GM19035 (cell line): ENCODE measurements at regions not wholly inside any gene's neighbourhood (a gene's known extent, or its start where the extent isn't known, plus 50 kb on each side); places are given as distances from the start of the nearest gene placed in this dataset.
A peak's percentile ranks its signal among the peaks of the same experiment; 100 is the strongest.

Experiments
- ATAC-seq: cut with Tn5 transposase; IDR thresholded peaks from one replicate; pipeline ENCODE4 v1.9.1; 2021; ENCODE audit not compliant: unreplicated experiment

- no peak for ATAC-seq
Observed at GRCh38 chr12:4223273-4223845, 50.2 kb upstream of the CCND2 start.

- ATAC-seq = no peak
Observed at GRCh38 chr12:4221258-4221620, 52.3 kb upstream of the CCND2 start.

- ATAC-seq = no peak
Observed at GRCh38 chr12:4220536-4221257, 52.9 kb upstream of the CCND2 start.

- ATAC-seq = no peak
Observed at GRCh38 chr12:4217091-4217490, 56.5 kb upstream of the CCND2 start.

- peak; percentile 8 for ATAC-seq
Observed at GRCh38 chr12:4216187-4216927, 57.2 kb upstream of the CCND2 start.

- ATAC-seq = peak; percentile 73
Observed at GRCh38 chr12:4215229-4216186, 58.1 kb upstream of the CCND2 start.

GRCh38 chr12:4214877-4215228 lies 58.7 kb upstream of the CCND2 start:
- peak; percentile 10 for ATAC-seq

GRCh38 chr12:4213471-4213870 lies 60.1 kb upstream of the CCND2 start:
- no peak for ATAC-seq

- no peak for ATAC-seq
Observed at GRCh38 chr12:4212845-4213244, 60.7 kb upstream of the CCND2 start.

GRCh38 chr12:4211372-4211771 lies 62.2 kb upstream of the CCND2 start:
- ATAC-seq = no peak

- ATAC-seq = no peak
Observed at GRCh38 chr12:4210183-4210582, 63.4 kb upstream of the CCND2 start.

GRCh38 chr12:4206470-4206869 lies 67.1 kb upstream of the CCND2 start:
- no peak for ATAC-seq

GRCh38 chr12:4203772-4204376 lies 69.7 kb upstream of the CCND2 start:
- no peak for ATAC-seq

GRCh38 chr12:4202918-4203317 lies 70.6 kb upstream of the CCND2 start:
- no peak for ATAC-seq

GRCh38 chr12:4202487-4202886 lies 71.1 kb upstream of the CCND2 start:
- no peak for ATAC-seq

- ATAC-seq = no peak
Observed at GRCh38 chr12:4201333-4202100, 72.0 kb upstream of the CCND2 start.

GRCh38 chr12:4197922-4198763 lies 75.4 kb upstream of the CCND2 start:
- ATAC-seq = no peak

GRCh38 chr12:4196805-4197420 lies 76.6 kb upstream of the CCND2 start:
- ATAC-seq = no peak

- ATAC-seq = no peak
Observed at GRCh38 chr12:4194668-4195067, 78.9 kb upstream of the CCND2 start.
